H1 (cell line): ENCODE measurements at regions not wholly inside any gene's neighbourhood (a gene's known extent, or its start where the extent isn't known, plus 50 kb on each side); places are given as distances from the start of the nearest gene placed in this dataset.

Source experiments
- CBX5 ChIP-seq: fragments of 300-800, 300-1000 bp; sonication (generic); IDR thresholded peaks from 2 replicates; pipeline ENCODE4 v1.7.1; 2016; ENCODE audit warnings: antibody characterized with exemption, low read length, low read depth
- CREB1 ChIP-seq: IDR thresholded peaks from 2 replicates; pipeline ENCODE4 v1.6.1; 2012; ENCODE audit warnings: inconsistent platforms
- EP300 ChIP-seq, 2 experiments: IDR thresholded peaks; 1 replicate in 1 of 2; 2 replicates in 1 of 2; pipeline ENCODE4 v1.6.1; 2011 to 2012; ENCODE audit warnings: low read depth in 2 of 2, low read length in 2 of 2, mild to moderate bottlenecking in 2 of 2, borderline replicate concordance in 1 of 2, inconsistent platforms in 1 of 2, moderate library complexity in 1 of 2
- EZH2 ChIP-seq: fragments of 200-600 bp; sonication (generic); IDR thresholded peaks from 2 replicates; pipeline ENCODE4 v1.7.1; 2012; ENCODE audit warnings: low read depth, mild to moderate bottlenecking, moderate library complexity, low read length, inconsistent platforms; ENCODE audit not compliant: severe bottlenecking
- KDM1A ChIP-seq: fragments of 200-600, 300-600 bp; sonication (generic); IDR thresholded peaks from 2 replicates; pipeline ENCODE4 v1.7.1; 2016; ENCODE audit warnings: mild to moderate bottlenecking, low read length, borderline replicate concordance
- MAFK ChIP-seq: IDR thresholded peaks from 2 replicates; pipeline ENCODE4 v1.6.1; 2012; ENCODE audit warnings: low read depth, mild to moderate bottlenecking, improper control_type of control experiment, low read length
- POLR2A ChIP-seq, 2 experiments: IDR thresholded peaks; 1 replicate in 1 of 2; 2 replicates in 1 of 2; pipeline ENCODE4 v1.6.1; 2011; ENCODE audit warnings: low read depth in 2 of 2, low read length in 2 of 2, mild to moderate bottlenecking in 2 of 2; ENCODE audit errors: control extremely low read depth in 1 of 2
- POLR2AphosphoS5 ChIP-seq: IDR thresholded peaks from 2 replicates; pipeline ENCODE4 v1.6.1; 2011; ENCODE audit warnings: low read depth, low read length
- RAD21 ChIP-seq, 2 experiments: IDR thresholded peaks in 1 of 2; conservative IDR thresholded peaks in 1 of 2; 2 replicates each; pipeline ENCODE4 v1.6.1; 2011; ENCODE audit warnings: low read depth in 2 of 2, low read length in 2 of 2, improper control_type of control experiment in 1 of 2, inconsistent platforms in 1 of 2, mild to moderate bottlenecking in 1 of 2, moderate library complexity in 1 of 2
- TAF1 ChIP-seq: IDR thresholded peaks from 2 replicates; pipeline ENCODE4 v1.6.1; 2011; ENCODE audit warnings: mild to moderate bottlenecking, low read depth, low read length
- TF ChIP-seq, protein P1 (sequence below), 3 experiments: IDR thresholded peaks; 1 replicate in 2 of 3; 2 replicates in 1 of 3; pipeline versions ENCODE4 v1.5.1 to v1.6.1; 2011; ENCODE audit warnings: low read length in 3 of 3, mild to moderate bottlenecking in 3 of 3, inconsistent platforms in 2 of 3, low read depth in 1 of 3, moderate library complexity in 1 of 3; ENCODE audit not compliant: insufficient read depth in 1 of 3; ENCODE audit errors: control extremely low read depth in 1 of 3
- TF ChIP-seq, protein P2 (sequence below): IDR thresholded peaks from 2 replicates; pipeline ENCODE4 v1.6.1; 2012; ENCODE audit warnings: inconsistent platforms

DNA sequence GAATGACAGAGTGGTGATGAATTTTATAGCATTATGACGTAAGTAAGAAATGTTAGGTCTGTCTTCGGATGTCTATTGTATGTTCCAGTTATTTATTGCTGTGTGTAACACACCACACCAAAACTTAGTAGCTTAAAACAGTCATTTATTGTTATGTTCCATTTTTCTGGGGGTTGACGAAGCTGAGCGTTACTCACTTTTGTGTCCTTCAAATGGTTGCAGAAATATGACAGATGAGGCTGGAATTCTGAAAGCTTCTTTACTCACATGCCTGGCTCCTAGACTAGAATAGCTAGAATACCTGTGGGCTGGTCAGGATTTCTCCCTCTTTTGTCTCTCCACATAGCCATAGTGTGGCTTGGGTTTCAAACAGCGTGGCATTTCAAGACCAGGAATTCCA is 62.1 kb upstream of the S1PR1 start:
- TF ChIP-seq, protein P1, sequence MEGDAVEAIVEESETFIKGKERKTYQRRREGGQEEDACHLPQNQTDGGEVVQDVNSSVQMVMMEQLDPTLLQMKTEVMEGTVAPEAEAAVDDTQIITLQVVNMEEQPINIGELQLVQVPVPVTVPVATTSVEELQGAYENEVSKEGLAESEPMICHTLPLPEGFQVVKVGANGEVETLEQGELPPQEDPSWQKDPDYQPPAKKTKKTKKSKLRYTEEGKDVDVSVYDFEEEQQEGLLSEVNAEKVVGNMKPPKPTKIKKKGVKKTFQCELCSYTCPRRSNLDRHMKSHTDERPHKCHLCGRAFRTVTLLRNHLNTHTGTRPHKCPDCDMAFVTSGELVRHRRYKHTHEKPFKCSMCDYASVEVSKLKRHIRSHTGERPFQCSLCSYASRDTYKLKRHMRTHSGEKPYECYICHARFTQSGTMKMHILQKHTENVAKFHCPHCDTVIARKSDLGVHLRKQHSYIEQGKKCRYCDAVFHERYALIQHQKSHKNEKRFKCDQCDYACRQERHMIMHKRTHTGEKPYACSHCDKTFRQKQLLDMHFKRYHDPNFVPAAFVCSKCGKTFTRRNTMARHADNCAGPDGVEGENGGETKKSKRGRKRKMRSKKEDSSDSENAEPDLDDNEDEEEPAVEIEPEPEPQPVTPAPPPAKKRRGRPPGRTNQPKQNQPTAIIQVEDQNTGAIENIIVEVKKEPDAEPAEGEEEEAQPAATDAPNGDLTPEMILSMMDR (IDR thresholded peaks at IDR 0.05; ENCODE audit: control extremely low read depth in 1 of 3, insufficient read depth in 1 of 3, low read depth in 1 of 3, low read length in 3 of 3), result no peak
- TF ChIP-seq RAD21 (IDR thresholded peaks at IDR 0.05 in 1 of 2, conservative IDR thresholded peaks at IDR 0.05 in 1 of 2; ENCODE audit: low read depth in 2 of 2, low read length in 2 of 2) (no peak), POLR2AphosphoS5 (no peak), EP300 (IDR thresholded peaks at IDR 0.05; ENCODE audit: borderline replicate concordance in 1 of 2, low read depth in 2 of 2, low read length in 2 of 2) (no peak), CREB1 (no peak), KDM1A (no peak), CBX5 (no peak), TAF1 (no peak), EZH2 (no peak), MAFK (no peak), POLR2A (IDR thresholded peaks at IDR 0.05; ENCODE audit: control extremely low read depth in 1 of 2, low read depth in 2 of 2, low read length in 2 of 2) (no peak)
- TF ChIP-seq, protein P2, sequence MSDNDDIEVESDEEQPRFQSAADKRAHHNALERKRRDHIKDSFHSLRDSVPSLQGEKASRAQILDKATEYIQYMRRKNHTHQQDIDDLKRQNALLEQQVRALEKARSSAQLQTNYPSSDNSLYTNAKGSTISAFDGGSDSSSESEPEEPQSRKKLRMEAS, result no peak
